ENCODE measurements at regions not wholly inside any gene's neighbourhood (a gene's known extent, or its start where the extent isn't known, plus 50 kb on each side); places are given as distances from the start of the nearest gene placed in this dataset.

- no peak for TF ChIP-seq CTCF (IDR thresholded peaks at IDR 0.05)
- TF ChIP-seq HMGXB4 (CRISPR knock-in tag; IDR thresholded peaks at IDR 0.05; ENCODE audit: borderline replicate concordance) = no peak
- TF ChIP-seq RAD21 (conservative IDR thresholded peaks at IDR 0.05 in 1 of 2, IDR thresholded peaks at IDR 0.05 in 1 of 2) = no peak
- no peak for TF ChIP-seq MAX (IDR thresholded peaks at IDR 0.05)
- TF ChIP-seq RCOR1 (IDR thresholded peaks at IDR 0.05; ENCODE audit: low read depth, low read length) = no peak
- TF ChIP-seq POLR2A (IDR thresholded peaks at IDR 0.05; ENCODE audit: low read length) = no peak
- no peak for TF ChIP-seq ZFP36 (IDR thresholded peaks at IDR 0.05; ENCODE audit: borderline replicate concordance, partially characterized antibody)
- no peak for TF ChIP-seq JUNB (IDR thresholded peaks at IDR 0.05)
- TF ChIP-seq EP300 (IDR thresholded peaks at IDR 0.05) = no peak
These were observed 261.6 kb upstream of the TTC14 start for GRCh38 chr3:180340395-180340794.
